ENCODE measurements at regions not wholly inside any gene's neighbourhood (a gene's known extent, or its start where the extent isn't known, plus 50 kb on each side); places are given as distances from the start of the nearest gene placed in this dataset.
"Not testable (repeated sequence)": the region's sequence is repeated elsewhere in the genome, so short reads cannot be mapped to it uniquely, and the experiment has no call there.

DNA sequence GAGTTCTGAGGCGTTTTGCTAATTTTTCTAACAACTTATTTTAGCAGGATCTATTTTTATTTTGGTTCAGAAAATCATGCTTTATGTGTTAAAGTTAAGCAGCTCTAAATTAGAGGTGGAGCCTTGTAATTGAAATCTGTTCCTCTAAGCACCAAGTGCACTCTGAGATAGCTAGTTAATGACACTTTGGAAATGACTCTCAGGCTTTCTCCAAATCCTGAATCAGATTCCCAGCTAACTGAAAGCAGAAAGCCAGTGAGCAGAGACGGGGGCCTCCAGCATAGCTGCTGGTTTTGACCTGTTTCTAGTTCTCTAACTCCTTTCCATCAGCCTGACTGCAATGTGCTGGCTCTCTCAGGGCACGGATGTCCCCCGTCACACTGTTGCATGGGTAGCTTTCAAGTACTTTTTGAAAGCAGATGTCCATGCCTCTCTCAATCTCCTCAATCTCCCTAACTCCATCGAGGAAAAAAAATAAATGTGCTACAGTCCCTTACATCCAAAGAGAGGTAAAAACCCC is 326.5 kb downstream of the SATB2 start:
- DNase-seq, result no peak

DNA sequence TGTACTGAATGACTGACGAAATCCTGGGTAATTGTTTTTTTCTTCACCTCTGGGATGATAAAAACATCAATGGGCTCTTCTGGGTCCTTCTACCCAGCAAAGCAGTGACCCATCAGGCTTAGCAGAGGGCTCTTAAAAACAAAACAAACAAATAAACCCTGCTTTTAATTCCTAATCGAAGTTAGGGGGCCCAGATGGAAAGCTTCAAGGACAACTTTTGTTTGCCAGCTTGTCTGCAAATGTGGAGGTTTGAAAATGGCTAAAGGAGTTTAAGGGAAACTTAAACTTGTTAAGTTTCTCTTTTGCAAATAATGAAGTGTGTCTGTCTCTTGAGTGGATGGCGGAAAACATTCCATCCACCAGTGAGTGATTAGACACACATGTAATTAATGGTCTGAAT is 327.2 kb downstream of the SATB2 start:
- DNase-seq, result no peak

DNA sequence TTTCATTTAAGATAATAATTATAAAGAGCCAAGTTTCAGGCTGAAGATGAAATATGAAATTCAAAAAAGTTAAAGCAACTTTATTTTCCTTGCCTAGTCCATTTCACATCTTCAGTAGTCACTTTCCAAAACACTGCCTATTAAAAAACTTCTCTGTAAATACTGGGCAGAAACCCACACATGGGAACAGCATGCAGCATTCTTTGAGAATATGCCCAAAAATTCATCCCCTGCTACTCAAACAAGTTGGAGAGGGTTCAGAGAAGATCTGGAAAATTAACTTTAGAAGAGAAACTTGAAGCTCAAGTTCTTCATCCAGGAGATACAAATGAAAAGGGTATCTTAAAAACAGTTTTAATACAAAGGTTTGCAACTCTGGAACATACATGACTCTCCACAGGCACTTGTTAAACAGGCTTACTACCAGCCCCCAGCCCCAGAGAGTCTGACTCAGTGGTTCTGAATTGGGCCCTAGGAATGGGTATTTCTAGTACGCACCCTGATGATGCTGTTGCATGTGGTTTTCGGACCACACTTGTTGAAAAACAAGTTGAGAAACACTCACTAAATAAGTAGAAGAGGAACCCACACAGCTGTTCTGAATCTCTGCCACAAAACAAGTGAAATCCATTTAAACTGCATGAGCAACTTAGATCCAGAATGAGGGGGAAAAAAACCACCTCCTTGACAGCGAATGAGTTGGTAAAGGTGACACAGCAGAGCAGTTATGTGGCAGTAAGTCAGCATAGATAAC is 329.1 kb downstream of the SATB2 start:
- no peak for DNase-seq

DNA sequence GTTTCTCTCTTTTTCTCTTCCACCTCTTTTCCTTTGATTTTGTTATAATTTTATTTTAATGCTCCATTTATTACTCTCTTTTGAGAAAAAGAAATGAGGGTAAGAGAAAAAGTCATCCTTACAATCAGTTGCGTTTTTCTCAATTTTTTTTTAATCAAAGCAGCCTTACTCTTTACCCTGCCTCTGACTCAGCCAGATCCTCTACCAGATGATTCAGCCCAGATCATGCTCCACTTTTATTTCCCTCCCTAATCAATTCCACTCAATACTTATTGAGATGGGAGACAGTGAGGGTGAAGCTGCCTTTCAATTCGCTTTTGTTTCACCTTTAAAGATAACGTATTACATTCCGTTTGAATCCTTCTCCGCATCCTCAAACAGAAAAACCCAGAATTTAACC is 337.9 kb downstream of the SATB2 start:
- DNase-seq, result no peak

DNA sequence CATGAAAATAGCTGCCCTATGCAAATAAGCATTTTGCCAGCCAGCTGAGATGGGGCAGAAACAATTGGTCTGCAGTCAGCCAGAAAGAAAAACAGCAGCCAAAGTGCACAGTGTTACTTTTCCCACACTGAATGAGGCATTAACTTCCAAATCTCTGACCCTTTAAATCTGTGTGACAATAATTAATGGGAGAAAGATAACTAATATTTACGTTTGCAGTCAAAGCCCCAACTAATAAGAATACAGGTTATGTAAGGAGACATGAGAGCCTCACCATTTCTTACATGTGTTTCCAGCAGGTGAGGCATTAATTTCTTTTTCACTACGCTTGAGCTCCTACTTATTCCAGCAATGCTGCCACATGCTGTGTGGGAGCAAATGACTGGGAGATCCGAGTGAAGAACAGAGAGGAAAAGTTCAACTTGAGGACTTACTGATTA is 339.0 kb downstream of the SATB2 start:
- DNase-seq, result no peak

DNA sequence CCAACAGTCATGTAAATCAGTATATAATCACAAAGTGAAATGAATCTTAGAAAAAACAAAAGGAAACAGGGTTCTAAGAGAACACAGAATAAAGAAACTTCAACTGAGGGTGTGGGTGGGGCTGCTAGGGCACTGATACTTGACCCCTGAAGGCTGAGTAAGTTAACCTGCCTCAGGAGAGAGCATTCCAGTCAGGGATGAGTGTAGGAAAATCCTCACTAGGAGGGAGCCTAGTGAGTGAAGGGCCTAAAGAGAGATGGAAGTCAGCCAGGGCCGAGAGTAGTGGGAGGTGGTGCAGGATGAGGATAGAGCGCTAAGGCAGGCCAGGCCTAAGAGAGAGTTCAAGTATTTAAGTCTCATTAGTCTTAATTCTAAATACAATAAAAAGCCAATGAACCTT is 342.6 kb downstream of the SATB2 start:
- DNase-seq, result no peak

DNA sequence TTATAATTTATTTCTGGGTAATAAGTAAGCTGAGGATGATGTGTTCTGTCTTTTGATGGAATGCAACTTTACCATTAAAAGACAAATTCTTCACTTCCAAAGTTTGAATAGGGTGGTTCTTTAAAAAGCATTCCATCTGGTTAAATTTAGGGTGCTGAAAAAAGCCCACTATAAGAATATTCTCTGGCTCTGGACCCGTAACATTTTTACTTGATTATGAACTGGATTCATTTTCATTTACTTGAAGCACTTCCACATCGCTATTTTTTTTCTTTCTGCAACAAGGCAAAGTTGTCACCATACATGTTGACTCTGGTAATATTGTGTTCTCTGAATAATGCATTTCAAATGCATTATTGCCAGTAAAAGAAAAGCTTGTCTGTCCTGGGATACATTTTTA is 344.6 kb downstream of the SATB2 start:
- no peak for DNase-seq

DNA sequence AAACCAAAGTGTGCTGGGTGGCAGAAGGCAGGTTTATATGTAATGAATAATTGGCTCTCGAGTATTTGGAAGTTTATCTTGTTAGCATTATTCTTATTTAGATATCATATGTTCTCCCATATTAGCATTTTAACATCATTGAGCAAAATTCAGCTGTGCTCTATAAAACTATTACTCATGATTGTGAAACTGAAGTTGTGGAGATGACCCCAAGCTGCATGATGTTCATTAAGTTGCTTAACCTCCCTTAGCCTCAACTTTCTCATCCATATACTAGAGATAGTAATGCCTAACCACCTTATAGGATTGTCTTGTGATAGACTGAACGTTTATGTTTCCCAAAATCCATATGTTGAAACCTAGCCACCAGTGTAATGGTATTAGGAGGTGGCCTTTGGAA is 346.3 kb downstream of the SATB2 start:
- DNase-seq, result no peak

DNA sequence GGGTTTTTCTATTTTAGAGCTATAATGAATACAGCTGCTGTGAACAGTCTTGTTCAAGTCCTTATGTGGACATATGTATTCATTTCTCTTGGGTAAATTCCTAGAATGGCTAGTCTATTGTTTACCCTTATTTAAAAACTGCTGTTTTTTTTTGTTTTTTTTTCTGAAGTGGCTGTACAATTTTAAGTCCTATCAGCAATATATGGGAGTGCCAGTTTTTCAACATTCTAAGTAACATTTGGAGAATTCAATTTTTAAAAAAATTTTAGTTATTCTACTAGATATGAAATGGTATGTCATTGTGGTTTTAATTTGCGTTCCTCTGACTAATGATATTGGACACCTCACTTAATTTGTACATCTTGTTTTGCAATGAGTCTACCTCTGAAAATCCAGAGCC is 349.7 kb downstream of the SATB2 start:
- DNase-seq, result no peak

DNA sequence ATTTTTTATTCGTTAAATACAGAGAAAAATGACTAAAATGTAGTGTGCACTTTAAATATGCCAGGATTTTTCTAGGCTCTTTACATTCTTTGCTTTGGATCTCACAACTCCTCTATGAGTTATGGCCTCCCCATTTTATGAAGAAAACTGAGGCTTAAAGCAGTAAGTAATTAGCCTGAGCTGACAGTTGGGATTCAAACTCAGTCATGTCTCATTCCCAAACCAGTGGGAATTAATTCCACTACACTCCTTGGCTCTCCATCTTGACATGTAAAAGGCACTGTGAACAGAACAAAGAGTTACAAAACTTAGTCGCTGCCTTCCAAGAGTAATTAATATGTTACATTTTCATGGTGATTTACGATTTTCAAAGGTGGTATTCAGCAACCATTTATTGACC is 351.9 kb downstream of the SATB2 start:
- no peak for DNase-seq

DNA sequence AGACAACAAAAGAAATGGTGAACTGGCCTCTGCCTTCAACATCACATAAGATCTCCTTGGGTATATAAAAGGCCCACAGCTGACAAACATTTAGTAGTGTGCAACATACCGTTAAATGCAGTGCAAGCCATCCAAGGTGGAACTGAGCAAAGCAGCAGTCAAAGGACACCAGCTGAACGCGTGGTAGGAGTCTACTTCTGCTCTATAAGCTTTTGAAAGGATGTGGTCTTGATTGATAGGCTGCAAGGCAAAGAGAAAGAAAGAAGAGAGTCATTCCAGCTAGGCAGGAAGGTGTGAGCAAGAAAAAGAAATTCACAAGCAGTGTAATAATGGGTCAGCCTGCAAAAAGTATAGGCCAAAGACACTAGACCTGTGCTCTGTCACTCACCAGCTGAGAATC is 356.3 kb downstream of the SATB2 start:
- no peak for DNase-seq

DNA sequence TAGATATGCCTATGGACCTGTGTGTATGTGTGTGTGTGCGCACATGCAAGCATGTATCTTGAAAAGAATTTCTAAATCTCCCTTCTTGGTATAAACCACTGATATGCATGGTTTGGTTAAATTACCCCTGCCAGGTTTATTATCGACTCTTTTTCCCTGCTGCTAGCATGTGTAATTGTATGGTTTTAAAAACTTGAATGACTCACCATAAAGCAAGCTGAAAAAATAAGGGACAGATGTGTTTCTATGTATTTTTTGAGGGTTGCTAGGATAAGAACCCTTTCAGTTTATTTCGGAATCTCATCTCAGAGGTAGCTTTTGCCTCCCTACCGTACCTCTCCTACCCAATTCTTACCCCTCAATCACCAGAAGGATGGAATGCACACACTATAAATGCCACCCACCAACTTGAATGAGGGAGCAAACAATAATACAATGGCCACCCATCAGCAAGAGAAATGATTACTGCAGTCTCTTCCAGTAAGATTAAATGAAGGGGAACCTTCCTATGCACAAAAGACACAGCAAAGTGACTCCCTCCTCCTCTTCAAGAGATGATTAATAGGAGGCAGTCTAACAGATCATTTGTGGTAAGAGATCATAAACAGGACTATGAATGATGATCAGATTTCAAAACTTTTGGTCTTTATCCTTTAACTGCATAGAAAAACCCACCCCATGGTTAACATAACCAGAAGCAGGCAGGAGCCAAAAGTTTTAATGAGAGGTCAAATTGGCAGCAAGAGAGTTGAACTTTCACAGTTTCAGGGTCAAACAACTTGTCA is 357.2 kb downstream of the SATB2 start:
- peak; percentile 64 for DNase-seq

DNA sequence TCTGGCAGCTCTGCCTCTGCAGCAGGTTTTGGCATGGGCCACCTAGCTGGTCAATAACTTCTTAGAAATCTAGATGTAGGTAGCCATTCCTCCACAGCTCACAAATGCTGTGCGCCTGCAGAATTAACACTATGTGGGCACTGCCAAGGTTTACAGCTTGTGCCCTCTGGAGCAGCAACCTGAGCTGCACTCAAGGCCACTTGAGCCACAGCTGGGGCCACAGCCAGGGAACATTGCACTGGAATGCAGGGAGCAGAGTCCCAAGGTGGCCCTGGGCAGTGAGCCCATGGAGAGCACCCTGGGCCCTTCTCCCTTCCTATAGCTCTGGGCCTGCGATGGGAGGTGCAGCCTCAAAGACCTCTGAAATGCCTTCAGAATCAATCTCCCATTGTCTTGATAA is 365.3 kb downstream of the SATB2 start:
- DNase-seq, result no peak

DNA sequence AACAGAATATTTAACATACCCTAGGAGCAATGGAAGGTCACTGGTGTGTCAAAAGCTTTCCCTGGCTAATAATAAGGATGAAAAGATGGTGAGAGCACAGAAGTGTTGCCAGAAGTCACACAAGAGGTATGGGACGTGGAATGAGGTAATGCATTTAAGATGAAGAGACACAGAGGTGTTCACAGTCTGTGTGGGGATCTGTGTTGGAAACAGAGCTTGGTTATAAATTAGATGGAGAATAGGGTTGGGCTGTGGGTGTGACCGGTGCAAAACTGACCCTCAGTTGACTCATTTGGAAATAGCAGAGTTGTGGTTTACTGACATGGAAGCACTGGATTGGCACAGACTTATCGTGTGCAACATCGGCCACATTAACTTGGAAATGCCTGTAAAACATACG is 372.5 kb downstream of the SATB2 start:
- no peak for DNase-seq

DNA sequence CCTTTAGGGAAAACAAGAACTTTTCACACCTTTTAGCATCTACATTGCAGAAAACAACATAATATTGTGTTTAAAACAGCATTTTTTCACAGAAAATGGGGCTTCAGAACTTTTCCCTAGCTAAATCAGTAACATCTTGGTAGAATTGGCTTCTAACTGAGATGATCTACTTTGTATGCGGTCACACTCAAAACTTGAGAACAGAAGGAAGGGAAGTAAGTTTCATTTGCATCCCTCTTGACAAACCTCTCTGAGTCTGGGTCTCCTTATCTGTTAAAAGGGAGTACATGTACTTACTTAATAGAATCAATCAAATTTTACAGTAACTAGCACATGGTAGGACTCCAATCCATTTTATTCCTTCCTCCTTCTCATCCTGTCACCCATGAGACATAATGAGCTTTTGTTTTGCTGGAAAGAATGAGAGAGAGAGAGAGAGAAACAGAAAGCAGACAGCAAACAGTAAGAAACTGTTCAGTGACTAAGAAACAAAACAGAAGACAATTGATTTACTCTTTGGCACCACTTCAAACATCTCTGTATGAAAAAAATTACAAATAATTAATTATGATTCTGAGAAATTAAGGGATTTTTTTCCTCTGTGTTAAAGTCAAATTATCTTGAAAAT is 387.3 kb downstream of the SATB2 start:
- DNase-seq, result no peak

DNA sequence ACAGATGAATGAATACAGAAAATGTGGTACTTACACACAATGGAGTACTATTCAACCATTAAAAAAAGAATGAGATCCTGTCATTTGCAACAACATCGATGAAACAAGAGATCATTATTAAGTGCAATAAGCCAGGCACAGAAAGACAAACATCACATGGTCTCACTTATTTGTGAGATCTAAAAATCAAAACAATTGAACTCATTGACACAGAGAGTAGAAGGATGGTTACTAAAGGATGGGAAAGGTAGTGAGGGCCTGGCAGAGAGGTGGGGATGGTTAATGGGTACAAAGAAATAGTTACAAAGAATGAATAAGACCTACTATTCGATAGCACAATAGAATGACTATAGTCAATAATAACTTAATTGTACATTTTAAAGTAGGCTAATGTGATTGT is 393.5 kb downstream of the SATB2 start:
- DNase-seq, result no peak

DNA sequence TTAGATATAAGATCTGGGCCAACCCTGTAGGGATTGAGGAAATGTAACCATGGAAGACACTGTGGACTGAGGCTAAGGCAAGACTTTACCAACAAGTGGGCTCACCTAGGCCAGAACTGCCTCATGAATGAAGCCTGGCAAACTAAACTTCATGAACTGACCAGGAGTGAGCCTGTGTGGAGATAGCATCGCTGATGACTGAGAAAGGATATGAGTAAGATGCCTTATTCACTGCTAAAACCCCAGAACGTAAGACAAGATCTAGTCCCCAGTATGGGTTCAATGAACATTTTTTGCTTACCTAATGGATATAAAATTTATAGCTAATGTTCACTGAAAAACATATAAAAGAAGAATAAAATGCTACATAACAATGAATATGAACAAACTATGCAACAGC is 399.8 kb downstream of the SATB2 start:
- no peak for DNase-seq

DNA sequence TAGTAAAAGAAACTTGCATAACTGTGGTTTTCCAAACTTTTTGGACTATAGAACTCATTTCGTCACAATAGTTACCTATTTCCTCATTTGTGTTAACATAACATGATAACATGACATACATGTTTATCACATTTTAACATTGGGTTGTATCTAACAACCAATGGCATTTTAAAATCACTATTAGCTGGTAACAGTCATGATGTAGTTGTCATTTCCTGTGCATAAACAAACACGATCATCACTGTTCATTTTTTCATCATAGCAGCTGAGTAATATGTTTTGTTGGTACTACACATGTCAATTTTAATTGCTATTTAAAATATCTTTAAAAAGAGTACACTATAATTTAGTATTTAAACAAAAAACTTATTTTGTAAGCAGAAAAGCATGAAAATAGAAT is 402.4 kb downstream of the SATB2 start:
- DNase-seq, result no peak

DNA sequence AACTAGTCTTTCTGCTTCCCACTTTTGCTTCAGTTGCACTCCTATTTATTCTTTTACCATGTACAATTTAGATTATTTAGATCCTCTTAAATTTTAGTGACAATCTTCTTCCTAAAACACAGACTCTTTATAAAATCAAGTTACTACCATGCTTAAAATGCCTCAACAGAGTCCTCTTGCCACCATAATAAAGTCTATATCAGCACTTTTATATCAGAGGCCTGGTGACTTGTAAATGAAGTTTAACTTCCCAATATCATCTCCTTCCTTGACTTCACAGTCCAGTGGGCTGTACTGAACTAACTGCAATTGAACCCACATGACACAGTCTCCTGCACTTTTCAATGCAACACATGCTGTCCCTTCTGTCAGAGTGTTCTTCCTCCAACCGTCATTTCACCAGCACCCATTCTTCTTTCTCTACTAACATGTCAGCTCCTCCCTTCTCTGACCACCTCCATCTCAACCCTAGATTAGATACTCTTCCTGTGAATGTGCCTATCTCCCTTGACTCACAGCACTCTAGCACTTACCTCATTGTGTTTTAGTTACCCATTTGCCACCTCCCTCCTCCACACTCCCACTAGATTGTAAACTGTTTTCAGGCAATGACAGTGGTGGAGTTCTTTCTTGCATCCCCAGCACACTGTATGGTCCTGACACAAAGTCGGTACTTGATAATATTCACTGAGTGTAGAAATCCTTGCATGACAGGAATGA is 414.9 kb downstream of the SATB2 start:
- DNase-seq, result no peak

DNA sequence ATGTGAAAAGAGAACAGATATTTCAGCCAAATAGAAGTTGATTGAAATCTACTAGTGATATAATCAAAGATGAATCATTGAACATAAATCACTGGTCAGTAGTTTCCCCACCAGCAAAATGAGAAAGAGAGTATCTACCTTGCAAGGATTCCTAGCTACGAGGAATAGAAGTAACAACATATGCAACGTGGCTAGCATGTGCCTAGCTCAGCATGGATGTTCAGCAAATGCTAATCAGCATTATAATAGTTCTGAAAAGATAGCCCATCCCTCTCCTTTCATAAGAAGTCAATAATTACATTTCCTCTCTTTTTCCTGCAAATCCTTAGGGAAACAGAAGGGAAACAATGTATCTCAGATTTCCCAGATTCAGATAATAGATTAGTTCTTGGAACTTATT is 417.2 kb downstream of the SATB2 start:
- no peak for DNase-seq

DNA sequence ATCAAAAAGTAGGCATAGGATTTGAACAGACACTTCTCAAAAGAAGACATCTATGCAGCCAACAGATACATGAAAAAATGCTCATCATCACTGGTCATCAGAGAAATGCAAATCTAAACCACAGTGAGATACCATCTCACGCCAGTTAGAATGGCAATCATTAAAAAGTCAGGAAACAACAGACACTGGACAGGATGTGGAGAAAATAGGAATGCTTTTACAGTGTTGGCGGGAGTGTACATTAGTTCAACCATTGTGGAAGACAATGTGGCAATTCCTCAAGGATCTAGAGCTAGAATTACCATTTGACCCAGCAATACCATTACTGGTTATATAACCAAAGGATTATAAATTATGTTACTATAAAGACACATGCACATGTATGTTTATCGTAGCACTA is 424.0 kb downstream of the SATB2 start:
- not testable (repeated sequence) for DNase-seq

DNA sequence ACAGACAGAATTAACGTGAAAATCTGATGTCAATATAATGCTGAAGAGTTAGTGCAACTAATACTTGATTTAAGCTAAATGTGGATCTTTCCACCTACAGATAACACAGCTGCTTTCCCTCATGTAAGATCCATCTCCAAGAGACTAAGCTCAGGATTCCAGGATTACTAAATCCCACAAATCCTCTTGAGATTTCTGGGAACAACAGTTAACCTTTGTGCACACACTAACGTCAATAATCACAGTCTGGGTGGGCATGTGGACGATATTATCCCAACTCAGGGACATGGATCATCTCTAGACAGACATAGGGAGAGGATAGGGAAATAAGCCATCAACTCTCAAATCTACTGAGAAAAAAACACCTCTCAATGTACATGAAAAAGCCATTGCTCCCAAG is 432.6 kb downstream of the SATB2 start:
- DNase-seq, result no peak

DNA sequence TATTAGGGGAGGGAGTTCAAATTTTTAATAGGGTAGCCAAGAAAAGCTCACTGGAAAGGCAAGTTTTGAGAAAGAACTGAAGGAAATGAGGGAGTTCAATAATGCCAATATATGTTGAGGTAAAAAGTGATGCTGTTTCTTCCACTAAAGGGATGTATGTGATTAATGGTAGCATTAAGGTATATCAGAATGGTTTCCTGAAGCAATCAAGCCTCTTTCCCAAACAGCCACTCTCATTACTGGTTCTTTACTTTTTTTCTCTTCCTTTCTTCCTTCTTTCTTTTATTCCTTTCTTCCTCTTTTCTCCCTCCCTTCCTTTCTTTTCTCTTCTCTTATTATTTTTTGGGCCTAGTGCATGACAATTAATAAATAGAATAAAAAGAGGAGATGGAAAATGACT is 433.5 kb downstream of the SATB2 start:
- no peak for DNase-seq
